Thyroid gland (tissue), 4 donors: ENCODE measurements at regions not wholly inside any gene's neighbourhood (a gene's known extent, or its start where the extent isn't known, plus 50 kb on each side); places are given as distances from the start of the nearest gene placed in this dataset.

Source experiments
- DNase-seq, 2 donors: peaks; one replicate each; pipeline ENCODE4 v3.0.0-alpha.2; 2019
- H3K27ac ChIP-seq, 3 donors: fragments of 200-600 bp; sonication (generic); 1 replicate in 2 of 3; 2 replicates in 1 of 3; pipeline ENCODE4 v1.5.1; 2016 to 2019; ENCODE audit warnings: mild to moderate bottlenecking in 1 of 3, moderate library complexity in 1 of 3
- H3K27me3 ChIP-seq: fragments of 200-600 bp; sonication (generic); one replicate; pipeline ENCODE4 v1.5.1; 2019
- H3K36me3 ChIP-seq, 2 donors: fragments of 200-600 bp; sonication (generic); one replicate each; pipeline ENCODE4 v1.5.1; 2016 to 2019
- H3K4me1 ChIP-seq, 2 donors: fragments of 200-600 bp; sonication (generic); one replicate each; pipeline ENCODE4 v1.5.1; 2017 to 2019
- H3K4me3 ChIP-seq, 3 donors: fragments of 200-600 bp; sonication (generic); replicated peaks in 1 of 3; 1 replicate in 2 of 3; 2 replicates in 1 of 3; pipeline ENCODE4 v1.5.1; 2016; ENCODE audit warnings: mild to moderate bottlenecking in 1 of 3
- H3K9me3 ChIP-seq: fragments of 200-600 bp; sonication (generic); one replicate; pipeline ENCODE4 v1.5.1; 2017
- CTCF ChIP-seq, 6 experiments: fragments of 200-600 bp in 3 of 6; fragments of 450-650 bp in 3 of 6; sonication (generic) in 3 of 6; IDR thresholded peaks; one replicate each; pipeline ENCODE4 v1.5.1; 2016 to 2019; ENCODE audit warnings: antibody characterized with exemption in 6 of 6, mild to moderate bottlenecking in 2 of 6, inconsistent platforms in 1 of 6, moderate library complexity in 1 of 6
- POLR2A ChIP-seq, 2 donors: fragments of 450-650 bp; IDR thresholded peaks; one replicate each; pipeline ENCODE4 v1.6.1; 2017; ENCODE audit warnings: antibody characterized with exemption in 2 of 2, mild to moderate bottlenecking in 2 of 2, moderate library complexity in 1 of 2
- WGBS, 2 donors: methylation state at CpG; one replicate each; pipeline ENCODE4 v1.1.5; 2017; 5-methylcytosine and 5-hydroxymethylcytosine counted together
- intact Hi-C: fragments of 100-400 bp; cut with DNase I; formaldehyde crosslinking; loops from one replicate; pipeline ENCODE4 v1.15.1; 2023

- no peak overlapping the region for H3K27ac ChIP-seq
- no peaks in the 10 kb centered on the region for H3K9me3 ChIP-seq
- no peaks in the 10 kb centered on the region for H3K4me1 ChIP-seq
- intact Hi-C loops: no loop called here
- TF ChIP-seq POLR2A (IDR thresholded peaks at IDR 0.05) (no peak), CTCF (IDR thresholded peaks at IDR 0.05) (no peak)
- no peak overlapping the region for H3K4me3 ChIP-seq
- DNase-seq: no peak
- H3K27me3 ChIP-seq: no peaks in the 10 kb centered on the region
- H3K36me3 ChIP-seq: no peaks in the 10 kb centered on the region
- WGBS, 2 donors: 48 to 61% methylated on average over 3 of the region's 3 CpGs
Observed at GRCh38 chr3:182501856-182502255, 291.4 kb upstream of the ATP11B start.

GRCh38 chr3:182503401-182503800, 289.9 kb upstream of the ATP11B start:
- 78 to 85% methylated on average over 2 of the region's 2 CpGs for WGBS, 2 donors
- no peak for DNase-seq
- intact Hi-C loops: no loop called here
- Histone ChIP-seq H3K9me3 (no peaks in the 10 kb centered on the region), H3K36me3 (no peaks in the 10 kb centered on the region), H3K27ac (no peak overlapping the region), H3K4me1 (no peaks in the 10 kb centered on the region), H3K27me3 (no peaks in the 10 kb centered on the region), H3K4me3 (no peak overlapping the region)
- TF ChIP-seq CTCF (IDR thresholded peaks at IDR 0.05) (no peak), POLR2A (IDR thresholded peaks at IDR 0.05) (no peak)

GRCh38 chr3:182508919-182509711, 284.2 kb upstream of the ATP11B start:
- Histone ChIP-seq H3K36me3 (no peaks in the 10 kb centered on the region), H3K4me1 (peaks cover 7 to 13% of the 10 kb centered on the region in 2 donors), H3K9me3 (no peaks in the 10 kb centered on the region), H3K4me3 (no peak overlapping the region), H3K27ac (no peak overlapping the region), H3K27me3 (no peaks in the 10 kb centered on the region)
- WGBS, 2 donors: 18 to 23% methylated on average over 13 of the region's 13 CpGs
- DNase-seq: no peak
- TF ChIP-seq CTCF (IDR thresholded peaks at IDR 0.05): no peak
- TF ChIP-seq POLR2A (IDR thresholded peaks at IDR 0.05): no peak
- intact Hi-C loops: no loop called here

GRCh38 chr3:182509844-182510460, 283.4 kb upstream of the ATP11B start:
- H3K4me1 ChIP-seq: peaks cover 7 to 13% of the 10 kb centered on the region in 2 donors
- no peak overlapping the region for H3K27ac ChIP-seq
- H3K36me3 ChIP-seq: no peaks in the 10 kb centered on the region
- no peaks in the 10 kb centered on the region for H3K9me3 ChIP-seq
- DNase-seq: no peak
- H3K27me3 ChIP-seq: no peaks in the 10 kb centered on the region
- no peak overlapping the region for H3K4me3 ChIP-seq
- WGBS, 2 donors: 24 to 27% methylated on average over 1 of the region's 1 CpG
- no peak for TF ChIP-seq POLR2A (IDR thresholded peaks at IDR 0.05)
- TF ChIP-seq CTCF (IDR thresholded peaks at IDR 0.05): no peak
- intact Hi-C loops: no loop called here
